ENCODE measurements at regions not wholly inside any gene's neighbourhood (a gene's known extent, or its start where the extent isn't known, plus 50 kb on each side); places are given as distances from the start of the nearest gene placed in this dataset.

- TF ChIP-seq REST (IDR thresholded peaks at IDR 0.05; ENCODE audit: insufficient replicate concordance, low read depth) (no peak), GABPA (IDR thresholded peaks at IDR 0.05; ENCODE audit: low read depth) (no peak), SPI1 (IDR thresholded peaks at IDR 0.05; ENCODE audit: borderline replicate concordance, low read depth) (no peak), CTCF (IDR thresholded peaks at IDR 0.05; ENCODE audit: insufficient read depth, low read length) (no peak)
- no peak overlapping the region for H3K27ac ChIP-seq (replicated peaks)
- DNase-seq (ENCODE audit: low read depth in 1 of 2, low spot score in 1 of 2), result no peak
- no peaks in the 10 kb centered on the region for H3K27me3 ChIP-seq (ENCODE audit: insufficient read depth, poor library complexity, severe bottlenecking)
- H3K4me3 ChIP-seq (replicated peaks; ENCODE audit: insufficient read depth, low read length), result no peak overlapping the region
Observed at GRCh38 chr14:49954171-49954631, 61.3 kb downstream of the ARF6 start.

GRCh38 chr14:49955024-49955423 lies 62.1 kb downstream of the ARF6 start:
- no peak overlapping the region for H3K4me3 ChIP-seq (replicated peaks; ENCODE audit: insufficient read depth, low read length)
- no peak for DNase-seq (ENCODE audit: low read depth in 1 of 2, low spot score in 1 of 2)
- H3K27ac ChIP-seq (replicated peaks), result no peak overlapping the region
- TF ChIP-seq SPI1 (IDR thresholded peaks at IDR 0.05; ENCODE audit: borderline replicate concordance, low read depth) (no peak), POLR2AphosphoS5 (IDR thresholded peaks at IDR 0.05; ENCODE audit: low read depth) (no peak), REST (IDR thresholded peaks at IDR 0.05; ENCODE audit: insufficient replicate concordance, low read depth) (no peak), GABPA (IDR thresholded peaks at IDR 0.05; ENCODE audit: low read depth) (no peak), CTCF (IDR thresholded peaks at IDR 0.05; ENCODE audit: insufficient read depth, low read length) (no peak)
- H3K27me3 ChIP-seq (ENCODE audit: insufficient read depth, poor library complexity, severe bottlenecking), result no peaks in the 10 kb centered on the region

- Histone ChIP-seq H3K27ac (replicated peaks) (no peak overlapping the region), H3K27me3 (ENCODE audit: insufficient read depth, poor library complexity, severe bottlenecking) (no peaks in the 10 kb centered on the region), H3K4me3 (replicated peaks; ENCODE audit: insufficient read depth, low read length) (no peak overlapping the region)
- no peak for DNase-seq (ENCODE audit: low read depth in 1 of 2, low spot score in 1 of 2)
- no peak for TF ChIP-seq POLR2AphosphoS5 (IDR thresholded peaks at IDR 0.05; ENCODE audit: low read depth)
- no peak for TF ChIP-seq REST (IDR thresholded peaks at IDR 0.05; ENCODE audit: insufficient replicate concordance, low read depth)
- no peak for TF ChIP-seq SPI1 (IDR thresholded peaks at IDR 0.05; ENCODE audit: borderline replicate concordance, low read depth)
- TF ChIP-seq GABPA (IDR thresholded peaks at IDR 0.05; ENCODE audit: low read depth), result no peak
- TF ChIP-seq CTCF (IDR thresholded peaks at IDR 0.05; ENCODE audit: insufficient read depth, low read length), result no peak
Observed at GRCh38 chr14:49957089-49957852, 64.4 kb downstream of the ARF6 start.
